Mesenchymal stem cell (in vitro differentiated cells and primary cell): ENCODE measurements at regions not wholly inside any gene's neighbourhood (a gene's known extent, or its start where the extent isn't known, plus 50 kb on each side); places are given as distances from the start of the nearest gene placed in this dataset.

ENCODE experiments used
- DNase-seq: peaks from one replicate; pipeline ENCODE4 v3.0.0-alpha.2; 2013
- H2AFZ ChIP-seq: one replicate; pipeline ENCODE4 v1.6.1; 2013; ENCODE audit warnings: low read depth, mild to moderate bottlenecking, control low read depth, inconsistent platforms, low read length, moderate library complexity
- H2AK5ac ChIP-seq: 2 replicates; pipeline ENCODE4 v1.6.1; 2013; ENCODE audit warnings: low read length, moderate library complexity, mild to moderate bottlenecking, inconsistent platforms; ENCODE audit not compliant: severe bottlenecking
- H2BK120ac ChIP-seq: one replicate; pipeline ENCODE4 v1.6.1; 2013; ENCODE audit warnings: low read depth, mild to moderate bottlenecking, inconsistent platforms, low read length, moderate library complexity
- H2BK12ac ChIP-seq, 2 experiments: one replicate each; pipeline ENCODE4 v1.6.1; 2013; ENCODE audit warnings: inconsistent platforms in 2 of 2, low read length in 2 of 2, mild to moderate bottlenecking in 2 of 2, moderate library complexity in 2 of 2, control low read depth in 1 of 2
- H2BK15ac ChIP-seq: one replicate; pipeline ENCODE4 v1.6.1; 2013; ENCODE audit warnings: mild to moderate bottlenecking, low read depth, inconsistent platforms; ENCODE audit not compliant: poor library complexity, severe bottlenecking
- H2BK5ac ChIP-seq: 2 replicates; pipeline ENCODE4 v1.6.1; 2013; ENCODE audit warnings: low read depth, mild to moderate bottlenecking, low read length, control low read depth, inconsistent platforms; ENCODE audit not compliant: poor library complexity, severe bottlenecking
- H3K14ac ChIP-seq, 2 experiments: one replicate each; pipeline ENCODE4 v1.6.1; 2013; ENCODE audit warnings: inconsistent platforms in 2 of 2, low read length in 2 of 2, control low read depth in 1 of 2, mild to moderate bottlenecking in 1 of 2, moderate library complexity in 1 of 2
- H3K18ac ChIP-seq, 2 experiments: one replicate each; pipeline ENCODE4 v1.6.1; 2013; ENCODE audit warnings: inconsistent platforms in 2 of 2, low read length in 2 of 2, control low read depth in 1 of 2, low read depth in 1 of 2, mild to moderate bottlenecking in 1 of 2
- H3K23ac ChIP-seq, 2 experiments: one replicate each; pipeline ENCODE4 v1.6.1; 2013; ENCODE audit warnings: inconsistent platforms in 2 of 2, low read length in 2 of 2, mild to moderate bottlenecking in 2 of 2, moderate library complexity in 2 of 2, control low read depth in 1 of 2
- H3K27ac ChIP-seq: 2 replicates; pipeline ENCODE4 v1.5.1; 2013; ENCODE audit warnings: mild to moderate bottlenecking, moderate library complexity, low read length, control low read depth, inconsistent platforms; ENCODE audit not compliant: poor library complexity, severe bottlenecking
- H3K27me3 ChIP-seq, 2 experiments: 2 replicates each; pipeline versions ENCODE4 v1.6.1 to v1.7.0; 2013; ENCODE audit warnings: low read length in 2 of 2, mild to moderate bottlenecking in 2 of 2, moderate library complexity in 2 of 2, control low read depth in 1 of 2, inconsistent platforms in 1 of 2; ENCODE audit not compliant: control insufficient read depth in 1 of 2, insufficient read depth in 1 of 2
- H3K36me3 ChIP-seq, 2 experiments: 2 replicates each; pipeline versions ENCODE4 v1.6.1 to v1.7.0; 2013; ENCODE audit warnings: low read length in 2 of 2, control low read depth in 1 of 2, inconsistent platforms in 1 of 2, low read depth in 1 of 2, mild to moderate bottlenecking in 1 of 2; ENCODE audit not compliant: insufficient read depth in 2 of 2, control insufficient read depth in 1 of 2
- H3K4ac ChIP-seq, 2 experiments: one replicate each; pipeline ENCODE4 v1.6.1; 2013; ENCODE audit warnings: inconsistent platforms in 2 of 2, low read length in 2 of 2, mild to moderate bottlenecking in 2 of 2, moderate library complexity in 2 of 2, control low read depth in 1 of 2, low read depth in 1 of 2
- H3K4me1 ChIP-seq: 2 replicates; pipeline ENCODE4 v1.6.1; 2013; ENCODE audit warnings: low read depth, low read length, control low read depth; ENCODE audit not compliant: control insufficient read depth, insufficient read depth
- H3K4me2 ChIP-seq: 2 replicates; pipeline ENCODE4 v1.6.1; 2013; ENCODE audit warnings: low read length, mild to moderate bottlenecking, inconsistent platforms; ENCODE audit not compliant: poor library complexity, severe bottlenecking
- H3K4me3 ChIP-seq, 2 experiments: 2 replicates each; pipeline versions ENCODE4 v1.5.1 to v1.7.0; 2013; ENCODE audit warnings: low read length in 2 of 2, mild to moderate bottlenecking in 2 of 2, control low read depth in 1 of 2, low read depth in 1 of 2; ENCODE audit not compliant: insufficient read depth in 1 of 2
- H3K79me1 ChIP-seq: replicated peaks from 2 replicates; pipeline ENCODE4 v1.6.1; 2013; ENCODE audit warnings: mild to moderate bottlenecking, control low read depth, low read length, inconsistent platforms; ENCODE audit not compliant: poor library complexity, severe bottlenecking
- H3K9ac ChIP-seq: 2 replicates; pipeline ENCODE4 v1.7.0; 2013; ENCODE audit warnings: mild to moderate bottlenecking, low read length, moderate library complexity
- H3K9me3 ChIP-seq: 2 replicates; pipeline ENCODE4 v1.7.0; 2013; ENCODE audit warnings: mild to moderate bottlenecking, low read length; ENCODE audit not compliant: control insufficient read depth
- H4K8ac ChIP-seq: one replicate; pipeline ENCODE4 v1.6.1; 2013; ENCODE audit warnings: inconsistent platforms, mild to moderate bottlenecking, low read length, moderate library complexity
- H4K91ac ChIP-seq: one replicate; pipeline ENCODE4 v1.6.1; 2013; ENCODE audit warnings: mild to moderate bottlenecking, low read length, inconsistent platforms
- WGBS: methylation state at CpG from one replicate; pipeline ENCODE4 v1.1.7; 2013; ENCODE audit warnings: mixed read lengths; 5-methylcytosine and 5-hydroxymethylcytosine counted together

DNA sequence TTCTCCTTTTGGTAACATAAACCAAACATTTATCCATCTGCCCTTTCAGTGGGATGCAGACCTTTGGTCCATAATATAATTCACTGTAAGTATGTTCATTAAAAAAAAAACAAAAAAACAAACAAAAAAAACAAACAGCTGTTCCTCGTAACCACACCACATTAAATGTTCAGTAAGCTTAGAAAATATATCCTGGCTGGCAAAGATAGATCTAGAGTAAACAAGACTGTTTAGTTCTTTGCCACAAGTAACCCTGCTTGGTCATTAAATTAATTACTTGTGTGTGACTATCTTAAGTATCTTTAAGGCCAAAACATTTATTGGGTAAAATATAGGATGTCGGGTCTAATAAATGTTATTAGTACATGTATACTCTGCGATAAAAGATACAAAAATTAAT, 1717.1 kb downstream of the EFNA5 start:
- no peak overlapping the region for H4K91ac ChIP-seq
- DNase-seq: no peak
- H3K27me3 ChIP-seq: no peaks in the 10 kb centered on the region
- no peak overlapping the region for H2BK120ac ChIP-seq
- no peaks in the 10 kb centered on the region for H3K79me1 ChIP-seq
- no peak overlapping the region for H2AK5ac ChIP-seq
- H3K36me3 ChIP-seq: no peaks in the 10 kb centered on the region
- no peak overlapping the region for H3K4me3 ChIP-seq
- H3K23ac ChIP-seq: no peak overlapping the region
- no peak overlapping the region for H2BK15ac ChIP-seq
- no CpG with 5 or more reads among the region's 3 CpGs for WGBS
- H3K4ac ChIP-seq: no peak overlapping the region
- H3K9me3 ChIP-seq: no peaks in the 10 kb centered on the region
- no peak overlapping the region for H2BK5ac ChIP-seq
- no peaks in the 10 kb centered on the region for H3K4me1 ChIP-seq
- H2AFZ ChIP-seq: no peak overlapping the region
- H3K14ac ChIP-seq: no peak overlapping the region
- H3K4me2 ChIP-seq: no peak overlapping the region
- no peak overlapping the region for H4K8ac ChIP-seq
- no peak overlapping the region for H3K18ac ChIP-seq
- no peak overlapping the region for H2BK12ac ChIP-seq
- H3K9ac ChIP-seq: no peak overlapping the region
- H3K27ac ChIP-seq: no peak overlapping the region

DNA sequence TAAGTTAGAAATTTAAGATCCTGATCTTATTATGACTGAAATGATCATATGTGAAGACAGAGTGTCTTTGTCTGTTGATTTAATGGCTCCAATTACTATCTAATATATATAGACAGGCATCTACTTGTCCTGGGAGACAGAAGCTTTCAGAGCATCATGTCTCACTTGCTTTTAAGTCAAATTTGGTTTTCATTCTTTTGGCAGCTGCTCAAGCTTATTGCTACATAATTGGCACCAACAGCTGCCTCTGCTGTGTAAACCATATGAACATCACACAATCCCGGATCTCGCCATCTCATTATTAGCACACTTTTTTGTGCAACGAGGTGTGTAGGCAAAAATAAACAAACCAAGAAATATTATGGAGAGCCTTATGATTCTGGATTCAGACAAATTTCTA, 1717.9 kb downstream of the EFNA5 start:
- Histone ChIP-seq H4K91ac (no peak overlapping the region), H2AK5ac (no peak overlapping the region), H3K79me1 (no peaks in the 10 kb centered on the region), H2BK5ac (no peak overlapping the region), H2BK15ac (no peak overlapping the region), H3K4me1 (no peaks in the 10 kb centered on the region), H2BK12ac (no peak overlapping the region), H3K23ac (no peak overlapping the region), H3K14ac (no peak overlapping the region), H3K9me3 (no peaks in the 10 kb centered on the region), H3K27me3 (no peaks in the 10 kb centered on the region), H3K27ac (no peak overlapping the region), H4K8ac (no peak overlapping the region), H3K9ac (no peak overlapping the region), H3K18ac (no peak overlapping the region), H2BK120ac (no peak overlapping the region), H3K4me3 (no peak overlapping the region), H3K36me3 (no peaks in the 10 kb centered on the region), H3K4me2 (no peak overlapping the region), H2AFZ (no peak overlapping the region), H3K4ac (no peak overlapping the region)
- DNase-seq: no peak
- no CpG with 5 or more reads among the region's 3 CpGs for WGBS

DNA sequence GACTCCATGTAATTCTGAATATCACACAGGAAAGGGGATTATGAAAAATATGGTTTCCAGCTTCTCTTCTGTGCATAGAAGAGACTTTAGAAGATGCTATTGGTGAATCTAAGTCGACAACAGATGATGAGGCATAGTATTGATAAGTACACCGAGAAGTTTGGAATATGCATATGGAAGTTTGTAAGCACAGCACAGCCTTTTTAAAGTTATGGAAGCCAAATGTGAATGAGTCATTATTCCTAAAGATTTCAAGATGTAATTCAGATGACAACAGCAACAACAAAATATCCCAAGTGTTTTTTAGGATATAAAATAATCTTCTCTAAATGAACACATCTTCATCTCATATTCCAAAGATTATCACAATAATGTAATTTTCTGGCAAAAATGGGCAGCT, 1723.3 kb downstream of the EFNA5 start:
- Histone ChIP-seq H3K27ac (no peak overlapping the region), H3K4me2 (no peak overlapping the region), H3K79me1 (no peaks in the 10 kb centered on the region), H2AFZ (no peak overlapping the region), H2BK15ac (no peak overlapping the region), H2AK5ac (no peak overlapping the region), H2BK12ac (no peak overlapping the region), H2BK120ac (no peak overlapping the region), H4K8ac (no peak overlapping the region), H3K4me3 (no peak overlapping the region), H3K18ac (no peak overlapping the region), H4K91ac (no peak overlapping the region), H3K14ac (no peak overlapping the region), H3K4ac (no peak overlapping the region), H2BK5ac (no peak overlapping the region), H3K9ac (no peak overlapping the region), H3K4me1 (no peaks in the 10 kb centered on the region), H3K27me3 (no peaks in the 10 kb centered on the region), H3K23ac (no peak overlapping the region), H3K36me3 (no peaks in the 10 kb centered on the region), H3K9me3 (no peaks in the 10 kb centered on the region)
- DNase-seq: no peak
- WGBS: 68% methylated on average over 2 of the region's 2 CpGs

DNA sequence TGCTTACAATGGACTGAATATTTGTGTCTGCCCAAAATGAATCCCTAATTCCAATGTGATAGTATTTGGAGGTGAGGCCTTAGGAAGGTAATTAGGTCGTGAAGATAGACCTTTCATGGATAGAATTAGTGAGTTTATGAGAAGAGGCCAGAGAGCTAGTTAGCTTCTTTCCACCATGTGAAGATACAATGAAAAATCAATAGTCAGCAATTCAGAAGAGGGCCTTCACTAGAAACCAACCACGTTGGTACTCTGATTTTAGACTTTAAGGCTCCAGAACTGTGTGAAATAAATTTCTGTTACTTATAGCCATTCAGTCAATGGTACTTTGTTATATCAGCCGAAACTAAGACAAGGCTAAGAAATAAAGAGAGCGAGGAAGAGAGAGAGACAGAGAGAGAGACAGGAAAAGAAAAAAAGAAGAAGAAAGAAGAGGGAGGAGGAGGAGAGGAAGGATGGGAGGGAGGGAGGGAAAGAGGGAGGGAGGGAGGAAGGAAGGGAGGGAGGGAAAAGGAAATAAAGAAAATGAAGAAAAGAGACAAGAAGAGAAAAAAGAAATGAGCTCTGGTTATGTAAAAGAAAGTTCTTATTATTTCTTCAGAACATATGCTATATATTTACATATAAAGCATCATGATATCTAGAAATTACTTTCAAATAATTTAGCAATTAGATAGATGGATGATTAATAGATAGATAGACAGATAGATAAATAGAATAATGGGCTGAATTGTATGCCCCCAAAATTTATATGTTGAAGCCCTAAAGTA, 1725.3 kb downstream of the EFNA5 start:
- no peak overlapping the region for H2AFZ ChIP-seq
- H3K27me3 ChIP-seq: no peaks in the 10 kb centered on the region
- H2BK5ac ChIP-seq: no peak overlapping the region
- no peak overlapping the region for H3K14ac ChIP-seq
- no peak overlapping the region for H3K4me3 ChIP-seq
- no peak overlapping the region for H3K23ac ChIP-seq
- 87% methylated on average over 3 of the region's 4 CpGs for WGBS
- H3K4me2 ChIP-seq: no peak overlapping the region
- H3K79me1 ChIP-seq: no peaks in the 10 kb centered on the region
- H3K9me3 ChIP-seq: no peaks in the 10 kb centered on the region
- H3K4me1 ChIP-seq: no peaks in the 10 kb centered on the region
- H3K4ac ChIP-seq: no peak overlapping the region
- no peak overlapping the region for H2BK120ac ChIP-seq
- no peak overlapping the region for H4K8ac ChIP-seq
- no peak for DNase-seq
- H3K27ac ChIP-seq: no peak overlapping the region
- H3K9ac ChIP-seq: no peak overlapping the region
- H4K91ac ChIP-seq: no peak overlapping the region
- no peak overlapping the region for H2AK5ac ChIP-seq
- no peak overlapping the region for H2BK12ac ChIP-seq
- no peak overlapping the region for H3K18ac ChIP-seq
- H3K36me3 ChIP-seq: no peaks in the 10 kb centered on the region
- H2BK15ac ChIP-seq: no peak overlapping the region
